WTC11 (cell line): ENCODE measurements at regions not wholly inside any gene's neighbourhood (a gene's known extent, or its start where the extent isn't known, plus 50 kb on each side); places are given as distances from the start of the nearest gene placed in this dataset.

Experiments
- ATAC-seq: fragments of 200-7000 bp; cut with Tn5 transposase; 2 replicates; pipeline ENCODE4 v1.10.0; 2021; ENCODE audit warnings: mild to moderate bottlenecking, moderate library complexity
- CTCF ChIA-PET: fragments of 300-600 bp; sonication (Branson Sonifier 250); formaldehyde crosslinking; loops from one replicate; lab custom pipeline; 2021; ENCODE audit warnings: antibody characterized with exemption; lab: Charles Lee
- POLR2A ChIA-PET: fragments of 350-600 bp; sonication (Branson Sonifier 250); formaldehyde crosslinking; loops from one replicate; lab custom pipeline; 2021; ENCODE audit warnings: antibody characterized with exemption; lab: Charles Lee
- DNase-seq: peaks from one replicate; pipeline ENCODE4 v3.0.0; 2021; ENCODE audit warnings: low spot score
- H3K27ac Mint-ChIP-seq: 2 replicates; pipeline ENCODE4 v1.8.0; 2021; ENCODE audit warnings: mixed read lengths
- H3K27me3 Mint-ChIP-seq: 2 replicates; pipeline ENCODE4 v1.8.0; 2021; ENCODE audit warnings: low read depth, mild to moderate bottlenecking, moderate library complexity, mixed read lengths
- H3K36me3 Mint-ChIP-seq: 2 replicates; pipeline ENCODE4 v1.8.0; 2021; ENCODE audit warnings: mixed read lengths
- H3K4me1 Mint-ChIP-seq: 2 replicates; pipeline ENCODE4 v1.8.0; 2022; ENCODE audit warnings: mixed read lengths
- H3K4me3 Mint-ChIP-seq: 2 replicates; pipeline ENCODE4 v1.8.0; 2021; ENCODE audit warnings: mild to moderate bottlenecking, moderate library complexity, mixed read lengths
- H3K9me3 Mint-ChIP-seq: 2 replicates; pipeline ENCODE4 v1.8.0; 2021; ENCODE audit warnings: mixed read lengths
- CREM ChIP-seq: sonication (generic); formaldehyde crosslinking; IDR thresholded peaks from 2 replicates; pipeline ENCODE4 v1.8.1; 2022; ENCODE audit warnings: mild to moderate bottlenecking, missing genetic modification reagents, moderate library complexity
- FOXK1 ChIP-seq: sonication (generic); formaldehyde crosslinking; IDR thresholded peaks from 2 replicates; pipeline ENCODE4 v1.8.0; 2022; ENCODE audit warnings: mild to moderate bottlenecking, moderate library complexity, missing genetic modification reagents
- GABPB1 ChIP-seq: sonication (generic); formaldehyde crosslinking; IDR thresholded peaks from 2 replicates; pipeline ENCODE4 v1.8.1; 2023; ENCODE audit warnings: mild to moderate bottlenecking, missing genetic modification reagents
- HMGA2 ChIP-seq: fragments of 250-450 bp; sonication (Bioruptor Pico); IDR thresholded peaks from 2 replicates; pipeline ENCODE4 v1.4.0; 2021; ENCODE audit warnings: mild to moderate bottlenecking, moderate library complexity
- IRF2 ChIP-seq: sonication (generic); formaldehyde crosslinking; IDR thresholded peaks from 2 replicates; pipeline ENCODE4 v1.8.0; 2022; ENCODE audit warnings: low read depth, missing genetic modification reagents, borderline replicate concordance
- JAZF1 ChIP-seq: fragments of 250-450 bp; sonication (Bioruptor Pico); IDR thresholded peaks from 2 replicates; pipeline ENCODE4 v1.9.0; 2021; ENCODE audit warnings: moderate library complexity, mild to moderate bottlenecking, inconsistent platforms
- KAT7 ChIP-seq: sonication (generic); formaldehyde crosslinking; IDR thresholded peaks from 2 replicates; pipeline ENCODE4 v1.8.1; 2023; ENCODE audit warnings: missing genetic modification reagents, mild to moderate bottlenecking, borderline replicate concordance
- MAX ChIP-seq: sonication (generic); formaldehyde crosslinking; IDR thresholded peaks from 2 replicates; pipeline ENCODE4 v1.8.0; 2022; ENCODE audit warnings: mild to moderate bottlenecking, missing genetic modification reagents
- SMAD3 ChIP-seq: sonication (generic); formaldehyde crosslinking; IDR thresholded peaks from 2 replicates; pipeline ENCODE4 v1.8.0; 2022; ENCODE audit warnings: missing genetic modification reagents, mild to moderate bottlenecking, borderline replicate concordance
- TCF7 ChIP-seq: sonication (generic); formaldehyde crosslinking; IDR thresholded peaks from 2 replicates; pipeline ENCODE4 v1.8.0; 2022; ENCODE audit warnings: mild to moderate bottlenecking, low read depth, missing genetic modification reagents, moderate library complexity
- ZNF317 ChIP-seq: sonication (generic); formaldehyde crosslinking; IDR thresholded peaks from 2 replicates; pipeline ENCODE4 v1.8.1; 2023; ENCODE audit warnings: low read depth, mild to moderate bottlenecking, moderate library complexity, missing genetic modification reagents, borderline replicate concordance
- TF ChIP-seq, protein P1 (sequence below): fragments of 250-450 bp; sonication (Bioruptor Pico); IDR thresholded peaks from 2 replicates; pipeline ENCODE4 v1.9.0; 2021; ENCODE audit warnings: mild to moderate bottlenecking, borderline replicate concordance
- TF ChIP-seq, protein P2 (sequence below): sonication (generic); formaldehyde crosslinking; IDR thresholded peaks from 2 replicates; pipeline ENCODE4 v1.8.0; 2022; ENCODE audit warnings: missing genetic modification reagents

DNA sequence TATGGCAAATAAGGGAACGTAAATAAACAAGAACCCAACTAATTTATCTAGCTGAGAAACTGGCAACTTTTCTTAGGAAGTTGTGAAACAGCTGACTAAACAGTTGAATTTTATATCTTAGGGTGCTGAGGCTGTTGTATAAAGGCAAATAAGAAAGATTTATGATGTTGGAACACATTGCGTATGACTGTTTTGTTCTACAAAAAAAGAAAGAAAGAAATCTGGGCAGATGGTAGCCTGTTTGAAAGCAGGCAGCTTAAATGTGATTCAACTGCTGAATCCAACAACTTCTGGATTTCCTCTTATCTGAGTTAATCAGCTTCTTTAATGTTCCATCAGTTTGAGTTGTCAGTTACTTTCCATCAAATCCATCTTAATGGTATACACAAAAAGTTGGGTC is 214.5 kb downstream of the SNX13 start (continued):
- TF ChIP-seq, protein P1, sequence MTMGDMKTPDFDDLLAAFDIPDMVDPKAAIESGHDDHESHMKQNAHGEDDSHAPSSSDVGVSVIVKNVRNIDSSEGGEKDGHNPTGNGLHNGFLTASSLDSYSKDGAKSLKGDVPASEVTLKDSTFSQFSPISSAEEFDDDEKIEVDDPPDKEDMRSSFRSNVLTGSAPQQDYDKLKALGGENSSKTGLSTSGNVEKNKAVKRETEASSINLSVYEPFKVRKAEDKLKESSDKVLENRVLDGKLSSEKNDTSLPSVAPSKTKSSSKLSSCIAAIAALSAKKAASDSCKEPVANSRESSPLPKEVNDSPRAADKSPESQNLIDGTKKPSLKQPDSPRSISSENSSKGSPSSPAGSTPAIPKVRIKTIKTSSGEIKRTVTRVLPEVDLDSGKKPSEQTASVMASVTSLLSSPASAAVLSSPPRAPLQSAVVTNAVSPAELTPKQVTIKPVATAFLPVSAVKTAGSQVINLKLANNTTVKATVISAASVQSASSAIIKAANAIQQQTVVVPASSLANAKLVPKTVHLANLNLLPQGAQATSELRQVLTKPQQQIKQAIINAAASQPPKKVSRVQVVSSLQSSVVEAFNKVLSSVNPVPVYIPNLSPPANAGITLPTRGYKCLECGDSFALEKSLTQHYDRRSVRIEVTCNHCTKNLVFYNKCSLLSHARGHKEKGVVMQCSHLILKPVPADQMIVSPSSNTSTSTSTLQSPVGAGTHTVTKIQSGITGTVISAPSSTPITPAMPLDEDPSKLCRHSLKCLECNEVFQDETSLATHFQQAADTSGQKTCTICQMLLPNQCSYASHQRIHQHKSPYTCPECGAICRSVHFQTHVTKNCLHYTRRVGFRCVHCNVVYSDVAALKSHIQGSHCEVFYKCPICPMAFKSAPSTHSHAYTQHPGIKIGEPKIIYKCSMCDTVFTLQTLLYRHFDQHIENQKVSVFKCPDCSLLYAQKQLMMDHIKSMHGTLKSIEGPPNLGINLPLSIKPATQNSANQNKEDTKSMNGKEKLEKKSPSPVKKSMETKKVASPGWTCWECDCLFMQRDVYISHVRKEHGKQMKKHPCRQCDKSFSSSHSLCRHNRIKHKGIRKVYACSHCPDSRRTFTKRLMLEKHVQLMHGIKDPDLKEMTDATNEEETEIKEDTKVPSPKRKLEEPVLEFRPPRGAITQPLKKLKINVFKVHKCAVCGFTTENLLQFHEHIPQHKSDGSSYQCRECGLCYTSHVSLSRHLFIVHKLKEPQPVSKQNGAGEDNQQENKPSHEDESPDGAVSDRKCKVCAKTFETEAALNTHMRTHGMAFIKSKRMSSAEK = no peak
- TF ChIP-seq ZNF317 (no peak), SMAD3 (no peak), IRF2 (no peak), FOXK1 (no peak), HMGA2 (CRISPR knock-in tag) (no peak), KAT7 (CRISPR knock-in tag) (no peak), CREM (CRISPR knock-in tag) (no peak), TCF7 (CRISPR knock-in tag) (no peak), MAX (CRISPR knock-in tag) (no peak), JAZF1 (CRISPR knock-in tag) (no peak)

- ATAC-seq (no peak), DNase-seq (no peak)
- POLR2A ChIA-PET = no interaction called here
- H3K27me3 Mint-ChIP-seq = peaks cover 4% of the 10 kb centered on the region; the same call in 1 of the 2 replicates
- no peak overlapping the region for H3K27ac Mint-ChIP-seq
- H3K9me3 Mint-ChIP-seq = peaks cover 37% of the 10 kb centered on the region
- no peak overlapping the region for H3K4me3 Mint-ChIP-seq
- CTCF ChIA-PET = no interaction called here
- TF ChIP-seq GABPB1 (no peak), CREM (CRISPR knock-in tag) (no peak)
- TF ChIP-seq, protein P2, sequence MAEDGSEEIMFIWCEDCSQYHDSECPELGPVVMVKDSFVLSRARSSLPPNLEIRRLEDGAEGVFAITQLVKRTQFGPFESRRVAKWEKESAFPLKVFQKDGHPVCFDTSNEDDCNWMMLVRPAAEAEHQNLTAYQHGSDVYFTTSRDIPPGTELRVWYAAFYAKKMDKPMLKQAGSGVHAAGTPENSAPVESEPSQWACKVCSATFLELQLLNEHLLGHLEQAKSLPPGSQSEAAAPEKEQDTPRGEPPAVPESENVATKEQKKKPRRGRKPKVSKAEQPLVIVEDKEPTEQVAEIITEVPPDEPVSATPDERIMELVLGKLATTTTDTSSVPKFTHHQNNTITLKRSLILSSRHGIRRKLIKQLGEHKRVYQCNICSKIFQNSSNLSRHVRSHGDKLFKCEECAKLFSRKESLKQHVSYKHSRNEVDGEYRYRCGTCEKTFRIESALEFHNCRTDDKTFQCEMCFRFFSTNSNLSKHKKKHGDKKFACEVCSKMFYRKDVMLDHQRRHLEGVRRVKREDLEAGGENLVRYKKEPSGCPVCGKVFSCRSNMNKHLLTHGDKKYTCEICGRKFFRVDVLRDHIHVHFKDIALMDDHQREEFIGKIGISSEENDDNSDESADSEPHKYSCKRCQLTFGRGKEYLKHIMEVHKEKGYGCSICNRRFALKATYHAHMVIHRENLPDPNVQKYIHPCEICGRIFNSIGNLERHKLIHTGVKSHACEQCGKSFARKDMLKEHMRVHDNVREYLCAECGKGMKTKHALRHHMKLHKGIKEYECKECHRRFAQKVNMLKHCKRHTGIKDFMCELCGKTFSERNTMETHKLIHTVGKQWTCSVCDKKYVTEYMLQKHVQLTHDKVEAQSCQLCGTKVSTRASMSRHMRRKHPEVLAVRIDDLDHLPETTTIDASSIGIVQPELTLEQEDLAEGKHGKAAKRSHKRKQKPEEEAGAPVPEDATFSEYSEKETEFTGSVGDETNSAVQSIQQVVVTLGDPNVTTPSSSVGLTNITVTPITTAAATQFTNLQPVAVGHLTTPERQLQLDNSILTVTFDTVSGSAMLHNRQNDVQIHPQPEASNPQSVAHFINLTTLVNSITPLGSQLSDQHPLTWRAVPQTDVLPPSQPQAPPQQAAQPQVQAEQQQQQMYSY (CRISPR knock-in tag) = no peak
- H3K4me1 Mint-ChIP-seq = no peaks in the 10 kb centered on the region
- peaks cover 34% of the 10 kb centered on the region for H3K36me3 Mint-ChIP-seq
Measured at GRCh38 chr7:17732083-17732482, 208.2 kb downstream of the SNX13 start.
